ENCODE measurements at regions not wholly inside any gene's neighbourhood (a gene's known extent, or its start where the extent isn't known, plus 50 kb on each side); places are given as distances from the start of the nearest gene placed in this dataset.

DNA sequence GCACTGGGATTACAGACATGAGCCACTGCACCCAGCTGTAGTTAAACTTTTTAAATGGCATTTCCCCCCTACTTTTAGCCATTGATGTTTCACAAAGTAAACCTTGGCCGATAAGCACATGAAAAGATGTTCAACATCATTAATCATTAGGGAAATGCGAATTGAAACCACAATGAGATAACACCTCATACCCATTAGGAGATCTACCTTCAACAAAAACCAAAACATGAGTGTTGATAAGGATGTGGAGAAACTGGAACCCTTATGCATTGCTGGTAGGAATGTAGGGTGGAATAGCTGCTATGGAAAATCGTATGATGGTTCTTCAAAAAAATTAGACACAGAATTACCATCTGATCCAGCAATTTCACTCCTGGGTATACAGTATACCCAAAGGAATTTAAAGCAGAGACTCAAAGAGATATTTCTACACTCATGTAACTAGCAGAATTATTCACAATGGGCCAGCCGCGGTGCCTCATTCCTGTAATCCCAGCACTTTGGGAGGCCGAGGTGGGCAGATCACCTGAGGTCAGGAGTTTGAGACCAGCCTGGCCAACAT is 286.5 kb upstream of the JARID2 start:
- intact Hi-C loops (cut with micrococcal nuclease; ENCODE audit: unreplicated experiment) = no loop called here
- Histone ChIP-seq H3K4me1 (ENCODE audit: insufficient read depth, low read length, poor library complexity, severe bottlenecking) (no peaks in the 10 kb centered on the region), H3K4me2 (ENCODE audit: low read length) (no peak overlapping the region), H3K36me3 (ENCODE audit: insufficient read depth, low read length) (no peaks in the 10 kb centered on the region), H2AFZ (ENCODE audit: low read length) (no peak overlapping the region), H3K9me2 (ENCODE audit: insufficient read depth, low read length) (no peaks in the 10 kb centered on the region), H3K9me3 (ENCODE audit: low read length) (no peaks in the 10 kb centered on the region), H4K20me1 (ENCODE audit: insufficient read depth, low read length) (no peaks in the 10 kb centered on the region), H3K4me3 (ENCODE audit: low read depth, low read length, poor library complexity, severe bottlenecking) (no peak overlapping the region), H3K27ac (ENCODE audit: low read depth, low read length, poor library complexity, severe bottlenecking) (no peak overlapping the region), H3K79me2 (ENCODE audit: insufficient read depth, low read depth, low read length) (no peaks in the 10 kb centered on the region)
- BruUV-seq (replicated peaks) = no TSS peak
- ChIA-PET POLR2A (interaction anchor here (0.6 to 0.7 kb wide), 2 partner anchors 416 to 1896 kb away, joined by 3 to 4 read pairs; no protein-coding TSS in a partner anchor), CTCF (ENCODE audit: unreplicated experiment) (no interaction called here)
- TF ChIP-seq, protein P1, sequence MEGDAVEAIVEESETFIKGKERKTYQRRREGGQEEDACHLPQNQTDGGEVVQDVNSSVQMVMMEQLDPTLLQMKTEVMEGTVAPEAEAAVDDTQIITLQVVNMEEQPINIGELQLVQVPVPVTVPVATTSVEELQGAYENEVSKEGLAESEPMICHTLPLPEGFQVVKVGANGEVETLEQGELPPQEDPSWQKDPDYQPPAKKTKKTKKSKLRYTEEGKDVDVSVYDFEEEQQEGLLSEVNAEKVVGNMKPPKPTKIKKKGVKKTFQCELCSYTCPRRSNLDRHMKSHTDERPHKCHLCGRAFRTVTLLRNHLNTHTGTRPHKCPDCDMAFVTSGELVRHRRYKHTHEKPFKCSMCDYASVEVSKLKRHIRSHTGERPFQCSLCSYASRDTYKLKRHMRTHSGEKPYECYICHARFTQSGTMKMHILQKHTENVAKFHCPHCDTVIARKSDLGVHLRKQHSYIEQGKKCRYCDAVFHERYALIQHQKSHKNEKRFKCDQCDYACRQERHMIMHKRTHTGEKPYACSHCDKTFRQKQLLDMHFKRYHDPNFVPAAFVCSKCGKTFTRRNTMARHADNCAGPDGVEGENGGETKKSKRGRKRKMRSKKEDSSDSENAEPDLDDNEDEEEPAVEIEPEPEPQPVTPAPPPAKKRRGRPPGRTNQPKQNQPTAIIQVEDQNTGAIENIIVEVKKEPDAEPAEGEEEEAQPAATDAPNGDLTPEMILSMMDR (conservative IDR thresholded peaks at IDR 0.05; ENCODE audit: low read length) = no peak
- TF ChIP-seq EZH2phosphoT487 (IDR thresholded peaks at IDR 0.05; ENCODE audit: borderline replicate concordance, low read depth, low read length) = no peak
- DNase-seq (ENCODE audit: low spot score) = no peak

DNA sequence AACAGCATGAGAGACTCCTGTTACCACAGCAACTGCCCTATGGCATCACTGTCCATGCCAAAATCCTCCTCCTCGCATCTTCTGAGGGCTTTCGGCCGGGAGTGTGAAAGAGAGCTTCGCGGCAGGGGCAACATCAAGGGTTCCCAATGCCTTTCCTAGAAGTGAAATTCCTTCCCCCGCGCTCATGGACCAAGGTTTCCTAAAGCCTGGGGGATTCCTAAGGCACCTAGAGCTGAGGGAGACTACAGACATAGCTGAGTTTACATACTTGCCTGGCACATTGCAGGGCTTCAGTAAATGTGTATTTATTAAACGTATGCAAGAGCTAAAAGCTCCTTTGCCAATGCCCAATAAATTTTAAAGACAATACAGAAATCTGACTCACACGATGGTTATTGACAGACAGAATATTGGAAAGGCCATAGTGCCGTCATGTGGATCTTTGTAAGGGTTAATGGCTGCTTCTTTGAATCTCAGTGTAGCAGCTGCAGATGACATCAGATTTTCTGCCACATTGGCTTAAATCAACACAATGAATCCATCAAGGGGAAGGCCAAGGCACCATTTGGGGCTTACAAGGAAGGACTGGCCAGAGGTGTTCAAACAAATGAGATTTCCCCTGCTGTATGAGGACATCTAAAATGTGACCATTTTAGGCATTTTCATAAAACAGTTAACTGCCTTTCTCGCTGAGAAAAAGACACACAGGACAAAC is 281.2 kb upstream of the JARID2 start:
- Histone ChIP-seq H3K4me2 (ENCODE audit: low read length) (no peak overlapping the region), H2AFZ (ENCODE audit: low read length) (no peak overlapping the region), H3K27ac (ENCODE audit: low read depth, low read length, poor library complexity, severe bottlenecking) (no peak overlapping the region), H3K9me2 (ENCODE audit: insufficient read depth, low read length) (no peaks in the 10 kb centered on the region), H3K79me2 (ENCODE audit: insufficient read depth, low read depth, low read length) (no peaks in the 10 kb centered on the region), H3K4me1 (ENCODE audit: insufficient read depth, low read length, poor library complexity, severe bottlenecking) (no peaks in the 10 kb centered on the region), H3K36me3 (ENCODE audit: insufficient read depth, low read length) (no peaks in the 10 kb centered on the region), H4K20me1 (ENCODE audit: insufficient read depth, low read length) (no peaks in the 10 kb centered on the region), H3K4me3 (ENCODE audit: low read depth, low read length, poor library complexity, severe bottlenecking) (no peak overlapping the region), H3K9me3 (ENCODE audit: low read length) (no peaks in the 10 kb centered on the region)
- CTCF ChIA-PET (ENCODE audit: unreplicated experiment) = no interaction called here
- intact Hi-C loops (cut with micrococcal nuclease; ENCODE audit: unreplicated experiment) = no loop called here
- TF ChIP-seq, protein P1 (conservative IDR thresholded peaks at IDR 0.05; ENCODE audit: low read length) = no peak
- no peak for TF ChIP-seq EZH2phosphoT487 (IDR thresholded peaks at IDR 0.05; ENCODE audit: borderline replicate concordance, low read depth, low read length)
- no TSS peak for BruUV-seq (replicated peaks)
- DNase-seq (ENCODE audit: low spot score) = no peak
- POLR2A ChIA-PET = interaction anchor here (0.6 to 0.7 kb wide), 4 partner anchors 9 to 556 kb away, joined by 3 to 5 read pairs (median 4); no protein-coding TSS in a partner anchor
